HuH-7.5 (cell line): ENCODE measurements at regions not wholly inside any gene's neighbourhood (a gene's known extent, or its start where the extent isn't known, plus 50 kb on each side); places are given as distances from the start of the nearest gene placed in this dataset.

Experiments
- DNase-seq: peaks from one replicate; pipeline ENCODE4 v3.0.0; 2011; ENCODE audit warnings: low spot score

DNA sequence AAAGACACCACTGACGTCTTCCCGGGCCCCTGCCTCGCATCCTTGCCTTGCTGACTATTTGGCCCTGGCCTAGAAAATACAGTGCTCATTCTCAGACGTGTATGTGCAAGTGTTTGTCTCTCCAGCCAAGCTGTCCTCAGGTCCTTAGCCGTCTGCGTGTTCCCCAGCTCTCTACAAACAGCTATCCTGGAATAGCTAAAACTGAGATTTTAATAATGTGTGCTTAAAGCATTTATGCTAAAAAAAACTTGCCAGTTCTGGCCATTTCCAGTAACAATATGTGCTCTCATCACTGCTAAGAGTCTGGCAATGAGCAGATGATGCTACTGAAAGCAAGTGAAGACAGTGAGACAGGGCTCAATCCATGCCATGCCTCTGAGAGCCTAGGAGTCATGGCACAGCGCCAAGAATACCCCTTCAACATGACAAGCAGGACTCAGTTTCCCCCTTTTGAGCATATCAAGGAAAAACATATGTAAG lies 55.7 kb downstream of the IRF2BP2 start:
- DNase-seq = no peak

DNA sequence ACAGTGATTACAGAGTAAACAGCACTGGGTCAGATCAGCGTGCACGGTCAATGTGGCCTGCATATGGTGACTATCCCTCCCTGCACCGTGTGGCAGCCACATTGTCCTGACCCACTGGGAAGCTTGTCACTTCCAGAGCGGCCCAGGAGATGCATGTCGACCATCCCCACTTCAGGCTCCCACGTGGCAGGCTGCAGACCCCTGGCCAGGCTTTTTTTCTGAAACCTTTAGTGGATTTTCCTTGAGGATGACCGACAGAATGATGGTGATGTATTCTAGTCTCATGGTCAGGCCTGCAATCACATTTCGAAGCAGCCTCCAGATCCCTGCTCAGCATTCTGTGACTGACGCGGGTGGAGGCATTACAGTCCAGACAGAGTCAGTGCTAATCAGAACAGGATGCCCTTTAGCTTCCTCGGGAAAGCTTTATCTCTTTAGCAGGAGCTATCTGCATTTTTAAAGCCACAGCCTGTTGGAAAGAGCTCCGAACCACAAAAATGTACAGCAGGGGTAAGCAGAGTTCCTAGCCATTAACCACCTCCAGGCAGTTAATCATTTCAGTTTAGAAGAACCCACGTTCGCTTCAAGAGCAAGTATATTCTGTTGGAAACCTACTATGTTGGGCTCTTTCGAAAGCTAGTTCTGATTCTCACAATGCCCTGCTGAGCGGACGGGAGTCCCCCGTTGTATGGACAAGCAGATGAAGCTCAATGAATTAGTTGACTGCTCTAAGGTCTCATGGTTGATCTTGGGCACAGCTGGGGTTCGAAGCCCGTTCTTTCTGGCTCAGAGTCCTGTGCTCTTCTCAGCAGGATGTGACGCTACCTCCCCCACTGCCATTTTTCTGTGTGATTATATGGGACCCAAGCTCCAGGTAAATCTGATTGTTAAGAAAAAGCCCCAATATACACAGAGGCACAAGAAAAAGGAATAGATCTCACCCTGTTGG lies 56.5 kb downstream of the IRF2BP2 start:
- no peak for DNase-seq

DNA sequence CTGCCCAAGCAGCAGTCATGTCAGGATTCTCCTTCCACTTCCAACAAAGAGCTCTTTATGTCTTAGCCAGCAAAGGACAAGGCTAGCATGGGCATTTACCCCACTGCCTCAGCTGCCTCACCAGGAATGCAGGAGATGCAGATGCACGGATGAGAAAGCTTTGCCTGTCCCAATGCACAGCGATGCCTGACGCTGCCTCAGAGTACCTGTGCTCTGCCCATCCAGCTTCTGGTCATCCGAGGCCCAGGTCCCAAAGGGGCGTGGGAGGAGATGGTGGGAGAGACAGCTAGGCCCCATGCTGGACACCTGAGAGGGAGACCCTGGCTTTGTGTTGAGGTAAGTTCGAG lies 59.0 kb downstream of the IRF2BP2 start:
- no peak for DNase-seq

DNA sequence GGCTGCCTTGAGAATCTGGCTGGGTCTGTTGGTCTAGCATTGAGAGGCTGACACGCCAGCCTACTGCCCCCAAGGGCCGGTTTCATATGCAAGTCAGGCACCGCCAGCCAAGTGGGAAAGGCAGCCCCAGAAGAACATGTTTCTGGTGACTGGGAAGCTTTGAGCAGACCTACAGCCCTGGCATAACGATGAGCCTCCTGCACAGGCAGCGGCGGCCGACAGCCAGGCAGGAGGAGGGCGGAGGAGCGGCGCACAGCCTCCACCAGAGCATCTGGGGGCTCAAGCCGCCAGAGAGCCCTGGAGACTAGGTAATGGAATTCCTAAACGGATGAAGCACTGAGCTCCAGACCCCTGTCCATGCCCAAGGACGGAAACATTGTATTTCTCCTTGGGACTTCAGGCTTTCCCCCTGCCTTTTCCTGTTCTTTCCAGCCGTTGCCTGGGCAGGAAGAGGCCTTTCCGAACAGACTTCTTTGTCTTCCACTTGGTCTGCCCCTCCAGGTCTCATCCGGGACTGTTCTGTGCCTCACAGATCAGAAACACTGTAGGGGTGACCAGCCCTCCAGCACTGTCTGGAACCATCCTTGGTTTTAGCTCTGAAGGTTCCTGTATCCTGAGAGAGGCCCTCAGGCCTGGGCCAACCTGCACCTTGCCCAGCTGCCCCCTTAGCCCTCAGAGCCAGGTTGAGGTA lies 59.5 kb downstream of the IRF2BP2 start:
- DNase-seq = no peak

DNA sequence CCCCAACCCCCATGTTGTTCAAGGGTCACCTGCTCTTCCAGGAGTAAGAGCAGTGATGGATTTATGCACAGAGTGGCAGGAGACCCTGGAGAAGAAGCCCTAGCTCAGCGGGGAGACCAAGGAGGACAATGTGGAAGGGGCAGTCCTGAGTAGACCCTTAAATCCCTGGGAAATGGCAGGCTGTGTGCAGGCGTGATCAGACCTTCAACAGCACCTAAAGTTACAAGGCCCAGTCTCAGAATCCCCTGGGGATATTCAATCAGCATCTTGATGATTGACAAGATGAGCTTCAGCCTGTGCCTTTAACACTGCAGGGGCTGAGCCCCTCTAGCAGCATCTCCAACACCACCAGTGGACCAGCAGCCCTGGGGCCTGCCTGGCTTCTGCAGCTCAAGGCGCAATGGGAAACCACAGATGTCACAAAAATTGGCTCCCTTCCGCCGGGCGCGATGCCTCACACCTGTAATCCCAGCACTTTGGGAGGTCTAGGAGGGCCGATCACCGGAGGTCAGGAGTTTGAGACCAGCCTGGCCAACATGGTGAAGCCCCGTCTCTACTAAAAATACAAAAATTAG lies 60.4 kb downstream of the IRF2BP2 start:
- DNase-seq = no peak

DNA sequence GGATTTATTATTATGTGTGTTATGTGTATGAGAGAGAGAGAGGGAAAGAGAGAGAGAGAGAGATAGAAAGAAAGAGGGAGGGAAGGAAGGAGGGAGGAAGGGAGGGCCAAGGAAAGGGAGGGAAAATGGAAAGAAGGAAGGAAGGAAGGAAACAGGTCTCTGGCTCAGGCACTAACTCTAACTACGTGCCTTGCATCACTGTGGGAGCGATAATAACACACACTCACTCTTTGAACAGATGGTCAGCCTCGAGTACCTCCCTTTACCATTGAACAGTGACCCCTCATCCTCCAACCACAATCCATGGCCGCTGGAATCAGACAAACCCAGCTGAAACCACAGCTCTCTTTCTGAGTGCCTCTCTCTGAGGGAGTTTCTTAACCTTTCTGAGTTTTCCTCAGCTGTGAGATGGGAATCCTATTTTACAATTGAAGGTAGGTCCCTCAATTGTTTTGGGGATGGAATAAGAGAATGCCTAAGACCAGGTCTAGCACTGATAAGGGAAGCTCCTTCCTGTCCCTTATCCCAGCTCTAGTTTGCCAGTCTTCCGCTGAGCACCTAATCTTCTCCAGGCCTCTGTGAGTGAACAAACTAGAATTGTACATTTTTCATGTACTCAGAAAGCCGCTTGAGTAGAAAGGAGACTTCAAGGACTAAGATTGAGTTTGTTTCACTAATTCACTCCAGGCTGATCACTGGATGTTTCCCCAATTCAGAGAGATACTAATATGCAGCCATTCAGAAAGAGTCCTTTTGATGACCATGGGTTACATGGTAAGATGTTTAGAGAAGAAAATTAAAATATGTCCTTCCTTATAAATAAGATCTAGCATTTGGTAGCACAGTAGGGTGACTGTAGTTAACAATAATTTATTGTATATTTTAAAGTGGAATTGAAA lies 62.8 kb downstream of the IRF2BP2 start:
- DNase-seq = no peak

DNA sequence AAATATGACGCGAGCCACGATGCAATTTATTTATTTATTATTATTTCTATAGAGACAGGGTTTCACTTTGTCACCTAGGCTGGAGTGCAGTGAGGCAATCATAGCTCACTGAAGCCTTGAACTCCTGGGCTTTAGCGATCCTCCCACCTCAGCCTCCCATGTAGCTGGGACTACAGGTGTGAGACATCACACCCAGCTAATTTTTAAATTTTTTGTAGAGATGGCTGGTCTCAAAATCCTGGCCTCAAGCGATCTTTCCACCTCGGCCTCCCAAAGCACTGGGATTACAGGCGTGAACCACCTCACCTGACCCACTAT lies 63.6 kb downstream of the IRF2BP2 start:
- no peak for DNase-seq

DNA sequence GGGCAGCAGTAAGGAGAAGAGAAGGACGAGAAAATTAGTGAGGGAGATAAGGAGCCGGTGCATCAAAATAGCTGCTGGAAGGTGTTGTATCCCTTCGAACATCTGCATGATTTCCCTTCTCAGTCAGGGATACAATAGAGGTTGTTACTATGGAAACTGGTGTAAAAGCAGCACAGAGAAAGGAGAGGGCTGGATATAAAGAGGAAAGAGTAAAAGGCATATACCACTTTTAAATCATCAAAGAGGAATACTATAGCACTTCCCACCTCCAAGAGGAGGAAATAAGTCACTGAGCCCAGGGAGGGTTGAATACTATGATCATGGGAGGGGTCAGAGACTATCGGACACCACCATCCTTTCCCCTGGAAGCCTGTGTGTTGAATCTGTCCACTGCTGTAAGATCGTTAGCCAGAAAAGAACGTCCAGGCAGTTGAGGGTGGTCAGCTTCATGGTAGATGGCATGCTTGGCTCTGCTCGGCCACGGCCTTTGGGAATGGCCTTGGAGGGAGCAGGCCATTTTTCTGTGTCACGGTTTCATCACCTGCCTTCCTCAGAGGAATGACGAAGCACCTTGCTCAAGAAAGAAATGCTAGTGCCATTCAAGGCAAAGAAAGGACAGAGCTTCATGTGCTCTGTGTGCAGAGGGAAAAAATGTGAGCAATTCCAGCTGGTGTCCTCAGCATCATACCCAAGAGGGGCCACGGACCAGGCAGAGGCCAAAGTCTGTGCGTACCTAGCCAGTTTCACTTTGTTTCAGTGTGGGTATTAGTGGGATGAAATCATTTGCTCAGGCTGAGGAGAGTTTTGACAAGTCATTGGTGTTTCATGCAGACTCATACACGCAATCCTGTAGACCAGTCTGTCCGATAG lies 64.2 kb downstream of the IRF2BP2 start:
- peak; percentile 61 for DNase-seq

DNA sequence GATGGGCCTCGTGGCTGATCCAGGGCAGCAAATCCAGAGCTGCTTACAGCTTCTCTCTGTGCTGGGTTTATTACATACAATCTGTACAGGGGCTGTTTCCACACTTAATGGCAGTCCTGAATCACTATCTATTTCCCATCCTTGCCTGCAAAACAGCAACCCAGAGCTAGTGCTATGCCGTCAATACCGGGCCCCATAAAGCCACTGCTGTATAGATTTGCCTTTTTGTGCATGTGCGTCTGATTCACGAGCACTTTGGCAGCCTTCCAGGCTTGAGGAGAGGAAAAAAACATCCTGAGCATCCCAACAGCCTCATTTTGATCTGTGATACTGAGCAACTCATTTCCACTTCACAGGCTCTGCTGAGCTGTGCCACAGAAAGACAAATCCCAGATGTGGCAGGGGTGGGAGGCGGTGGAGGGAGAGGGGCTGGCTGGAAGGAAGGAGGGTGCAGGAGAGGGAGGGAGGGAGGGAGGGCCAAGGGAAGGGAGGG lies 65.2 kb upstream of the TARBP1 start:
- DNase-seq = peak; percentile 58

DNA sequence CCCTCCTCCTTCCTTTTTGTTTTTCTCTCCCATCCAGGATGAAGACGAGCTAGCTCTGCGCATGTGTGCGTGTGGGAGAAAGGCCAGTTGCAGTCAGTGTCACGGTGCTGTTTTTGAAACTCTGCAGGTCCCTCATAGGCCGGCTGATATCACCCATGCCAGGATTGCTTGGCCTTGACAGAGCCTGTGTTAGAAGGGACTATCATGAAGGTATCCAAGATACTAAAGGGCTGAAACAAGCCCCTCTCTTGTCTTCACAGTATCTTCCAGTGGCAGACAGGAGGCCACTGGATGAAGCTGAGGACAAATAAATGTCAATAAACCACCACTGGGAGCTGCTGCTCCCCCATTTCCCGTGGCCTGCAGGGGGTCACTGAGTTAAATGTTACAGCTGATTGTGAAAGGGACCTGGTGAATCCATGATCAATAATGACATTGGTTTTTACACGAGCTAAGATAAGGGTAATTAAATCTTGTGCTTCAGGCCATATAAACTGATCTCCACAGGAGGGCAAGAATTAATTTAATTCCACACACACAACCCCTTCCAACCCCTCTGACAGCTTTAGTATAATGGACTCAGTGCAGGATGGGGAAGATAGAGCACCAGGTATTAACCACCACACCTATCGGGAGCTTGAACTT lies 64.6 kb upstream of the TARBP1 start:
- DNase-seq = no peak

DNA sequence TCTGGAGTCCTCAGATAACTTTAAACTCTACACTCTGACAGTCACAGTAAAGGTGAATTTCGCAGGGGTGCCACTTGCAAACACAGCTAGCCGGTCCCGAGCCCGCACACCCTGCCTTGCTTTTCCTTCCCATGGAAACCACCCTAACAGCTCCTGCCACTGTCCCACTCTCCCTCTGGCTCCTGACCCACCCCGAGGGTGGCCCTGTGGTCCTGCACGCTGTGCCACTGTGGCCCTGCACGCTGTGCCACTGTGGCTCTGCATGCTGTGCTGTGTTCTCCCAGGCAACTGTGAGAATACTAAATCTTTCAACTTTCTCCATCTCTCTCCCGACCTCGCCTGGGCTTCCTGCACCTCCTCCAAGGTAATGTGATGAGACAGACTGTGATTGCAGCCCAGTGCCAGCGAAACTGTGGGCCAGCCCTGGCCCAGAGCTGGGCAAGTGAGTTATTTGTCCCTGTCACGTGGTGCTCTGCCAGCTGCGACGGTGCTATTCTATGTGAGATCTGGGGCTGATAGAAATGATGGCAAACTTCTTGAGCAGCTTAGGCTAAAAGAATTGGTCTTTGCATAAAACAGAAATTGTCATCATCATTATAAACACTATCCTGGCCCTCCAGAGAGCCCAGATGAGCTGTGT lies 63.4 kb upstream of the TARBP1 start:
- no peak for DNase-seq

DNA sequence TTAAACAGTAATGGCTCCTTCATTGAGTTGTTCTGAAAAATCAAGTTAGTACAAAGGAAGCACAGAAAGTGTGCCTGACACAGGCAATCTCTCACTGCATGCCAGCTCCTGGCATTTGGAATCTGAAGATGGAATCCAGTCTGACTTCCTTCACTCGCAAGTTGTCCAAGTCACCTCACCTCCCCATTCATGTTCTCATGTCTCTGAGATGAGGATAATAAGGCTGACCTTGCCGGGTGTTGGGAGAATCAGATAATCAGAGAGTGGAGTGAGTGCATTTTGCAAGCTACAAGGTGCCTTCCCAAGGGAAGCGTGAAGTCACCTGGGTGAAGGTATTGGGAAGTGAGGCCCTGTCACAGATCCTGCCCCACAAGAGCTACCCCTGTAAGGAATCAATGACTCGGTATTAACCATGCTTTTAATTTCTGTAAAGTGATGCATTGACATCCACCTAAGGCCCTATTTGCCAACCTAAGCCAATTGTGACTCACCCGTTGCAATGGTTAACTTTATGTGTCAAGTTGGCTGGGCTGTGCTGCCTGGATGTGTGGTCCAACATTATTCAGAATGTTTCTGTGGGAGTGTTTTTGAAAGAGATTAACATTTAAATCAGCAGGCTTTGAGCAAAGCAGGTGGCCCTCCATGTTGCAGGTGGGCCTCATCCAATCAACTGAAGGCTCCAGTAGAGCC lies 62.5 kb upstream of the TARBP1 start:
- DNase-seq = no peak

DNA sequence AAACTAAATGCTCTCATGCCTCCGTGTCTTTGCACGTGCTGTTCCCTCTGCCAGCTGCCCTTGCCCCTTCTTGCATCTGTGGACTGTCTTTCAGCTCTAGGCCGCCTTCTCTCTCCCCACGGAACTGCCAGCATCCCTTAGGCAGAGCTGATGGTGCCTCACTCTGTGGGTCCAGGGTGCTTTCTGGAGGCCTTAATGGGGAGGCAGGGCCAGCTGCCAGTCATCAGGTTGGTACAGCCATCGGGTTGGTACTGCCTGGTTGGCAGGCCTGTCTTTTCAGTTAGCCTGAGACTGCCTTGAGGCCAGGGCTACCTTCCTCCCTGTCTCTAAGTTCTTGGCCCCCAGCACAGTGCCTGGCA lies 61.4 kb upstream of the TARBP1 start:
- no peak for DNase-seq

DNA sequence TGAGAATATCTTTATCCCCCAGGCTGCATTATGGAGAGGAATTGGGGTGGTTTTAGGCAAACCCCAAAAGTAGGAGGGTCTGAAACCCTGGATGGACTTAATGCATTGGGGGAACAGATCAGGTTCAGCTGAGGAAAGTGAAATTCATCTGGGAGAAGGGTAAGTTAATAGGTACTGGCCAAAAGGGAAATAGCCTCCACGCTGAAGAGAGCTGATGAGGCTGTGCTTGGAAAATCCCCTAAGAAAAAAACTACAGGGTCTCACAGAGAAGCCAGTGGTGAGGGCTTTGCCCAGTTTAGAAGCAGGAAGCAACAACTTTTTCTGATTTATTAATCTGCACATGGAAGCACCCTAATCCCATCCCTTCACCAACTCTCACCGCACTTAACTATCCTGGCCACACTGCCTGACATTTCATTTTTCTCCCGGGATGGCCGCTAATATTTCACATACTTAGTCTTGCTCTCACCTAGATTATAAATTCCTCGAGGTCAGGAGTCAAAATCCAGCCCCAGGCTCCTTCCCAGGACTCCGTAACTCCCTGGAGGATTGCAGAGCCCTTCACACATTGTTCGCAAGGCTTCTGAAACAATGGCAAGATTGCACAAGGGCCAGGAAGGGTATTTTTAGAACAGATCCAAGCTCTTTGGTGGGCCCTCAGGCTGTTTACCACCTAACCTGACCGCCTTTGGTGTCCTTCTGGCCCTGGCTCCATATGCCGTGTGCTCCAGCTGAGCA lies 60.9 kb upstream of the TARBP1 start:
- no peak for DNase-seq

DNA sequence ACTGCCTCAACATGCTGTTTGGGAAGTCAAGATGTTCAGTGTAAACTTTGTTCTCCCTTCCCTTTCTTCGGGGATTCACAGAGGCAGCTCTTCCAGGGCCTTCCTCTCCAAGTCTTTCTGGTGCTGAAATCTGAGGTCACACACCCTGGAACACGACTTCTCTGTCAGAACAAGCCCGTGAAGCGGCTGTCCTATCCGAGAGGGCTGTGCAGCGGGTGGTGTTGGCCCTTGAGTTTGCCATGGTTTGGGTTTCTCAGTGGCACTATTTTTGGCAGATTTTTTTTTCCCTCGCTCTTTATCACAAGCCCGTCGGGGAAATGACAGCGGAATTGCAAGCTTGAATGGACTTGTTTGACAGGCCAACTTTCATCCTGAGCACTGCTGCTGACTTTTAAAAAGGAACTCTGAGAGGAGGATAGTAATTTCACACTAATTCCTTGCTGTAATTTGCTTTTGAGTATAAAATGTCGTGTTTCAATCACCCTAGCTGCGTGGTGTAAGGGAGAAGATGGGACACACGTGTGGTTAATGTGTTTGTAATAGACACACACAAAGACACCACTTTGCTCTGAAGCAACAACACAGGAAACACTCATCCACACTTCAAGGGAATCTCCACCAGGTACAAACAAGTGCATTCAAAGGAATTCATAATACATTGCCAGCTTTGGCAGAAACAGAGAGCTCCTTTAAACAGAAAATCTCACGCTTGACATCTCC lies 60.1 kb upstream of the TARBP1 start:
- DNase-seq = no peak

DNA sequence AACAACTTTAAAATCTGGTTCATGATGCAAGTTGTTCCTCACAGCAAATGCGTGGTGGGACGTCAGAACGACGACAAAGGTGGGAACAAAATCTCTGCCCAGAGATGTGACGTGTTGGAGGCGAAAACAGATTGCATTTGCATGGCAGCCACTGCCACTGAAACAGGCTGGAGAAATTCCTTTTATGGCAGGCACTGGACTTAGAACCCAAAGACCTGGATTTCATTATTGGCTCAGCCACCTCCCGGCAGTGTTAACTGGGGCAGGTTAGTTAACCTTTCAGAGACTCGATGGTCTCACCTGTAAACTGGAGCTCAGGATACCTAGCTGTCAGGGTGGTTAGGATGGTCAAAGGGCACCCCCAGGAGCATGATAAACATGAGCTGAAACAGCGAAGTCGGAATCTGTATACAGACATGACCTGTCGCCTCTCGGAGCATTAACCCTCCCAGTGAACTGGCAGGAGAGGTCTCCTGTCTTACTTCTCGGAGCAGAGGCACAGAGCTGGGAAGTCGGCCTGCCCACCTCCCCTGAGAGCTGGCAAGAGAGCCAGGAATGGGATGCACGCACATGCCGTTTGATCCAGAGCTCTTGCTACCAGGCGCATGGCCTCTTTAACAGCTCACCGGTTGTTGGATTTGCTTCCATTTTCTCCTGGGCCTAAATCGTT lies 59.2 kb upstream of the TARBP1 start:
- peak; percentile 51 for DNase-seq

DNA sequence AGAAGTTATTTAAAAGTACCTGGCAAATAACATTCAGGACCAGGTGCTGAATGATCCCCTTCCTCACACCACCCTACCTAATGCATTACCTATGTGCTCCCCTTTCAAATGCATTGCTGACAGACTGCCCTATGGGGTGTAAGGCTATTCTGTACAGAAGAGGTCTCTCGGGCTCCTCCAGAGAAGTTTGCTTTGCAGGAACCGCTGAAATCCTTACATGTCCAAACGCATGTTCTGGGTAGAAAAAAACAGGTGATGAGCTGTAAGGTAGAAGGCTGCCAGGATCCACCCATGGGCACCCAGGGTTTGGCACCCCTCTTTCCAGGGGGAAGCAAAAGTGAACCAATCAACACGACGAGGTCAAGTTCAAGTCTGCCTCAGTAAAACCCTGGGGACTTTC lies 58.3 kb upstream of the TARBP1 start:
- no peak for DNase-seq

DNA sequence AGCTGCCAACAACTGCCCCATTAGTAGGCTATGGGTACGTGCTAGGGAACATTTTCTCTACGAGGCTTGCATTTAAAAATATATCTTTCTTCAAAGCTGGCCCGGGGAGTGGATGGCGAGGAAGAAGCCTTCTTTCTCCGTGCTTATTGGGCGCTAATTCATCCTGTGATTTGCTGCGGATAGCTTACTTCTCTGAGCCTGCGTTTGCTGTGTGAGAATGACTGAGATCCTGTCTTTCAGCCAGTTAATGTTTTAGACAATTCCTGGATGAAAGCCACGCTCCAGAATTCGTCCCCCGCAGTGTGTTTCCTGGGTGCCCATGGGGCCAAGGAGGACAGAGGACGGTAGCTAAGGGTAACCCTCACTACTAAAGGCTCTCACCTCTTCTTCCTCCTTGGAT lies 57.8 kb upstream of the TARBP1 start:
- DNase-seq = no peak
